Fibroblast of lung (primary cell): ENCODE measurements at regions not wholly inside any gene's neighbourhood (a gene's known extent, or its start where the extent isn't known, plus 50 kb on each side); places are given as distances from the start of the nearest gene placed in this dataset.

Source experiments
- DNase-seq, 2 donors: peaks; one replicate each; pipeline versions ENCODE4 v3.0.0 to v3.0.0-alpha.2; 2010; ENCODE audit warnings: low read depth in 2 of 2
- H2AFZ ChIP-seq: 2 replicates; pipeline ENCODE4 v1.5.1; 2012; ENCODE audit warnings: low read length, control low read depth, inconsistent platforms
- H3K27ac ChIP-seq: 2 replicates; pipeline ENCODE4 v1.5.1; 2011; ENCODE audit warnings: low read length, control low read depth; ENCODE audit not compliant: insufficient read depth
- H3K27me3 ChIP-seq: 2 replicates; pipeline ENCODE4 v1.5.1; 2011; ENCODE audit warnings: mild to moderate bottlenecking, low read length; ENCODE audit not compliant: control insufficient read depth, insufficient read depth
- H3K36me3 ChIP-seq: 2 replicates; pipeline ENCODE4 v1.5.1; 2011; ENCODE audit warnings: low read length; ENCODE audit not compliant: control insufficient read depth, insufficient read depth
- H3K4me1 ChIP-seq: 2 replicates; pipeline ENCODE4 v1.5.1; 2011; ENCODE audit warnings: low read length; ENCODE audit not compliant: control insufficient read depth, insufficient read depth; ENCODE audit errors: extremely low read depth
- H3K4me2 ChIP-seq: 2 replicates; pipeline ENCODE4 v1.5.1; 2011; ENCODE audit warnings: low read length, control low read depth; ENCODE audit not compliant: insufficient read depth; ENCODE audit errors: extremely low read depth
- H3K4me3 ChIP-seq, 4 experiments: fragments of 200-600 bp in 1 of 4; sonication (generic) in 1 of 4; replicated peaks in 1 of 4; 2 replicates each; pipeline ENCODE4 v1.5.1; 2011 to 2016; ENCODE audit warnings: low read length in 4 of 4, low read depth in 3 of 4, mild to moderate bottlenecking in 3 of 4, control low read depth in 2 of 4, inconsistent platforms in 1 of 4, mixed read lengths in 1 of 4; ENCODE audit not compliant: insufficient read depth in 1 of 4; ENCODE audit errors: control extremely low read depth in 1 of 4
- H3K79me2 ChIP-seq: 2 replicates; pipeline ENCODE4 v1.5.1; 2012; ENCODE audit warnings: mild to moderate bottlenecking, low read length, inconsistent platforms; ENCODE audit not compliant: control insufficient read depth, insufficient read depth
- H3K9ac ChIP-seq: 2 replicates; pipeline ENCODE4 v1.5.1; 2011; ENCODE audit warnings: mild to moderate bottlenecking, low read length, control low read depth; ENCODE audit not compliant: insufficient read depth
- H3K9me3 ChIP-seq: 2 replicates; pipeline ENCODE4 v1.5.1; 2012; ENCODE audit warnings: low read depth, low read length; ENCODE audit not compliant: control insufficient read depth, insufficient read depth
- H4K20me1 ChIP-seq: 2 replicates; pipeline ENCODE4 v1.5.1; 2011; ENCODE audit warnings: low read length; ENCODE audit not compliant: control insufficient read depth, insufficient read depth; ENCODE audit errors: extremely low read depth
- EZH2 ChIP-seq: IDR thresholded peaks from 2 replicates; pipeline ENCODE4 v1.5.1; 2012; ENCODE audit warnings: low read length, control low read depth, mild to moderate bottlenecking; ENCODE audit errors: missing control alignments
- TF ChIP-seq, protein P1 (sequence below), 2 donors: IDR thresholded peaks in 1 of 2; conservative IDR thresholded peaks in 1 of 2; 1 replicate in 1 of 2; 2 replicates in 1 of 2; pipeline ENCODE4 v1.5.1; 2011 to 2012; ENCODE audit warnings: low read length in 2 of 2, control low read depth in 1 of 2, inconsistent platforms in 1 of 2, low read depth in 1 of 2, mild to moderate bottlenecking in 1 of 2

DNA sequence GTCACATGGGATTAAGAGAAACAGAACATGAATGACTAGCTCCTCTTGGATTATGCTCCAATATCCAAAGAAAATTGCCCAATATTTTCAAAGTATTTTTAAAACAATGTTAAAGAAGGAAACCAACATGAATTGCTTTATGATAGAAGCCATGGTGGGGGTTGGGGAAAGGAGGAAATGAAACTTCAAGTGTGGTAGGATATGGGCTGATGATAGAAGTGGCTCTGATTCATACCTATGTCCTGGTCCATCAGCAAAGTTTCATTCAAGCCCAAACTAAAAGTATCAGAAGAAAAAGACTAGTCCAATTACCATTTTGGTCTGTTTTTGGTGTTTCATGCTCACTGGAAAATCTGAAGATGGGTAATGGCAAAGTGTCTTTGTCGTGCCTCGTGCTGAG is 104.2 kb upstream of the PROX1 start:
- H3K9ac ChIP-seq: no peak overlapping the region
- no peaks in the 10 kb centered on the region for H3K27me3 ChIP-seq
- no peaks in the 10 kb centered on the region for H3K4me1 ChIP-seq
- H3K36me3 ChIP-seq: no peaks in the 10 kb centered on the region
- no peaks in the 10 kb centered on the region for H4K20me1 ChIP-seq
- H3K27ac ChIP-seq: no peak overlapping the region
- DNase-seq: no peak
- H3K4me3 ChIP-seq: no peak overlapping the region
- no peaks in the 10 kb centered on the region for H3K9me3 ChIP-seq
- no peak overlapping the region for H2AFZ ChIP-seq
- no peak overlapping the region for H3K4me2 ChIP-seq
- TF ChIP-seq EZH2: no peak
- TF ChIP-seq, protein P1, sequence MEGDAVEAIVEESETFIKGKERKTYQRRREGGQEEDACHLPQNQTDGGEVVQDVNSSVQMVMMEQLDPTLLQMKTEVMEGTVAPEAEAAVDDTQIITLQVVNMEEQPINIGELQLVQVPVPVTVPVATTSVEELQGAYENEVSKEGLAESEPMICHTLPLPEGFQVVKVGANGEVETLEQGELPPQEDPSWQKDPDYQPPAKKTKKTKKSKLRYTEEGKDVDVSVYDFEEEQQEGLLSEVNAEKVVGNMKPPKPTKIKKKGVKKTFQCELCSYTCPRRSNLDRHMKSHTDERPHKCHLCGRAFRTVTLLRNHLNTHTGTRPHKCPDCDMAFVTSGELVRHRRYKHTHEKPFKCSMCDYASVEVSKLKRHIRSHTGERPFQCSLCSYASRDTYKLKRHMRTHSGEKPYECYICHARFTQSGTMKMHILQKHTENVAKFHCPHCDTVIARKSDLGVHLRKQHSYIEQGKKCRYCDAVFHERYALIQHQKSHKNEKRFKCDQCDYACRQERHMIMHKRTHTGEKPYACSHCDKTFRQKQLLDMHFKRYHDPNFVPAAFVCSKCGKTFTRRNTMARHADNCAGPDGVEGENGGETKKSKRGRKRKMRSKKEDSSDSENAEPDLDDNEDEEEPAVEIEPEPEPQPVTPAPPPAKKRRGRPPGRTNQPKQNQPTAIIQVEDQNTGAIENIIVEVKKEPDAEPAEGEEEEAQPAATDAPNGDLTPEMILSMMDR (conservative IDR thresholded peaks at IDR 0.05 in 1 of 2, IDR thresholded peaks at IDR 0.05 in 1 of 2; ENCODE audit: low read depth in 1 of 2, low read length in 2 of 2): no peak
- H3K79me2 ChIP-seq: no peaks in the 10 kb centered on the region

DNA sequence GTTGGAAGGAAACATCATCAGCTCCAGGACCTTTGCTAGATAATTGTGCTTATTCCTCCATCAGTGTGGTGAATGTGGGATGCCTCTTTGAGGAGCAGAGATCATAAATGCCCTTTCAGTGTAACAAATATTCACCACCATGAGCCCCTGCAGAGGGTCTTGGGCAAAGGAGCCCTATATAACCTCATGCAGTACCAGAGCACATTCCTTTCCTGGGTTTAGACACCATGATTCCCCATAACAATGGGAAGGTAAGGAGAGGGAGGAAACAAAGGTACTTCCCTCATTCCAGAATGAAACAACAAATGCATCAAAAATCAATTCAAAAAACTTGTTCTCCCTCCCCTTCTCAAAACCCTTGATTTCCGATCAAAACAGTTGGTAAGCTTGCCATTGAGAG is 103.4 kb upstream of the PROX1 start:
- Histone ChIP-seq H3K36me3 (no peaks in the 10 kb centered on the region), H3K79me2 (no peaks in the 10 kb centered on the region), H3K4me3 (no peak overlapping the region), H3K4me1 (no peaks in the 10 kb centered on the region), H3K9me3 (no peaks in the 10 kb centered on the region), H3K9ac (no peak overlapping the region), H3K4me2 (no peak overlapping the region), H4K20me1 (no peaks in the 10 kb centered on the region), H2AFZ (no peak overlapping the region), H3K27ac (no peak overlapping the region), H3K27me3 (no peaks in the 10 kb centered on the region)
- DNase-seq: no peak
- TF ChIP-seq, protein P1 (conservative IDR thresholded peaks at IDR 0.05 in 1 of 2, IDR thresholded peaks at IDR 0.05 in 1 of 2; ENCODE audit: low read depth in 1 of 2, low read length in 2 of 2): no peak
- TF ChIP-seq EZH2: no peak

DNA sequence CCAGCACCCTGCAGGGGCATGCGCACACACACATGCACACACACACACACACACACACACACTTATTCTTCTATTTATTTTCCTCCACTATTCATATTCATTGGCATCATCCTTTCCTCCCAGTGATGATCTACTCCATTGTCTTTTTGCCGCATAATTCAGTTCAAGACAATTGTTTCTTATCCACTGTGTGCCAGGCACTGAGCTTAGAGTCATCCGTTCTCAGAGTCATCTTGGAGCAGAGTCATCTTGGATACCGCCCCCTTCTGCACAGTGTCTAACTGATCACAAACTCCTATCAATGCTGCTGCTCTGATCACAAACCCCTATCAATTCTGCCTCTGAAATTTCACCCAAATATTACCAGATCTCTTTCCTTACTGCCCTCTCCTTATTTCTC is 102.8 kb upstream of the PROX1 start:
- no peaks in the 10 kb centered on the region for H3K27me3 ChIP-seq
- H4K20me1 ChIP-seq: no peaks in the 10 kb centered on the region
- no peak for TF ChIP-seq EZH2
- TF ChIP-seq, protein P1 (conservative IDR thresholded peaks at IDR 0.05 in 1 of 2, IDR thresholded peaks at IDR 0.05 in 1 of 2; ENCODE audit: low read depth in 1 of 2, low read length in 2 of 2): no peak
- no peaks in the 10 kb centered on the region for H3K9me3 ChIP-seq
- no peak overlapping the region for H3K4me2 ChIP-seq
- no peak for DNase-seq
- no peaks in the 10 kb centered on the region for H3K79me2 ChIP-seq
- H3K4me1 ChIP-seq: no peaks in the 10 kb centered on the region
- no peak overlapping the region for H2AFZ ChIP-seq
- no peak overlapping the region for H3K4me3 ChIP-seq
- H3K27ac ChIP-seq: no peak overlapping the region
- no peaks in the 10 kb centered on the region for H3K36me3 ChIP-seq
- H3K9ac ChIP-seq: no peak overlapping the region
